BLaER1 treated with 17β-estradiol and CSF1 and Interleukin-3, amounts not matched to agents 10 nM and 100 nM (cell line): ENCODE measurements at regions not wholly inside any gene's neighbourhood (a gene's known extent, or its start where the extent isn't known, plus 50 kb on each side); places are given as distances from the start of the nearest gene placed in this dataset.

Source experiments
- H3K27ac ChIP-seq, 11 experiments: shearing (Covaris generic); formaldehyde crosslinking; 2 replicates each; pipeline ENCODE4 v1.8.1; 2022
- H3K27me3 ChIP-seq, 11 experiments: shearing (Covaris generic); formaldehyde crosslinking; 2 replicates each; pipeline ENCODE4 v1.8.1; 2022
- H3K36me3 ChIP-seq, 11 experiments: shearing (Covaris generic); formaldehyde crosslinking; 2 replicates each; pipeline ENCODE4 v1.8.1; 2022
- H3K4me1 ChIP-seq, 10 experiments: shearing (Covaris generic); formaldehyde crosslinking; 2 replicates each; pipeline ENCODE4 v1.8.1; 2022
- H3K4me2 ChIP-seq, 11 experiments: shearing (Covaris generic); formaldehyde crosslinking; 2 replicates each; pipeline ENCODE4 v1.8.1; 2022
- H3K4me3 ChIP-seq, 10 experiments: shearing (Covaris generic); formaldehyde crosslinking; 2 replicates each; pipeline ENCODE4 v1.8.1; 2022
- H3K9ac ChIP-seq, 11 experiments: shearing (Covaris generic); formaldehyde crosslinking; 2 replicates each; pipeline ENCODE4 v1.8.1; 2022
- H3K9me3 ChIP-seq, 11 experiments: shearing (Covaris generic); formaldehyde crosslinking; replicated peaks in 1 of 11; 2 replicates each; pipeline ENCODE4 v1.8.1; 2022
- H4K20me1 ChIP-seq, 11 experiments: shearing (Covaris generic); formaldehyde crosslinking; 2 replicates each; pipeline ENCODE4 v1.8.1; 2022
- Cebpa-rat ChIP-seq, 11 experiments: shearing (Covaris generic); IDR thresholded peaks; 2 replicates each; pipeline ENCODE4 v1.8.1; 2022

- no peak overlapping the region for H3K9ac ChIP-seq
- H3K9me3 ChIP-seq = peaks cover 0 to 6% (median 0%) of the 10 kb centered on the region in 11 experiments; a peak in 10 of 22 replicates
- H3K27me3 ChIP-seq = peaks cover 89 to 100% (median 98%) of the 10 kb centered on the region in 11 experiments
- H4K20me1 ChIP-seq = no peaks in the 10 kb centered on the region
- no peaks in the 10 kb centered on the region for H3K36me3 ChIP-seq
- H3K4me3 ChIP-seq = no peak overlapping the region
- no peak overlapping the region for H3K4me2 ChIP-seq
- no peaks in the 10 kb centered on the region for H3K4me1 ChIP-seq
- H3K27ac ChIP-seq = no peak overlapping the region
- TF ChIP-seq Cebpa-rat (IDR thresholded peaks at IDR 0.05) = no peak
Observed at GRCh38 chrX:25536307-25536970, 520.7 kb upstream of the ARX start.

DNA sequence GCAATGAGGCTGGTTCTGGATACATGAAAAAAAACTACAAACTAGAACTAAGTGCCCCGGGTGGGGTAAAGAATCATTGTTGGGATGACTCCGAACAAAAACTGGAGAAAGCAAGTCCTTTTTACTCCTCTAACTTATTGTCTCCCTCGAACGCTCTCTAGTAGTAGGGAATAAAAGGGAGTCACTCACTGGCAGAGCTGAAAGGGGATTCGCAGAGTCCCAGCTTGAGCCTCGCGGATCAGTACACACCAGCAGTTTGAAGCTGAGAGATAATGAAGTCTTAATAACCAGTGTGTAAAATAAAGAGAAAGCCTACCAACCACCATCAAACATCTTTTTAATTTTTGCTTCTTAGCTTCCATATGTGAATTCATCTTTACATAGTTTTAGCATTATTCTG is 521.9 kb upstream of the ARX start:
- Histone ChIP-seq H3K4me1 (no peaks in the 10 kb centered on the region), H3K9me3 (peaks cover 0 to 14% (median 6%) of the 10 kb centered on the region in 11 experiments; a peak in 10 of 22 replicates), H3K36me3 (no peaks in the 10 kb centered on the region), H3K27me3 (peaks cover 91 to 100% (median 98%) of the 10 kb centered on the region in 11 experiments), H3K4me2 (no peak overlapping the region), H3K4me3 (no peak overlapping the region), H3K27ac (no peak overlapping the region), H3K9ac (no peak overlapping the region), H4K20me1 (no peaks in the 10 kb centered on the region)
- TF ChIP-seq Cebpa-rat (IDR thresholded peaks at IDR 0.05) = no peak

- H4K20me1 ChIP-seq = no peaks in the 10 kb centered on the region
Observed at GRCh38 chrX:25544641-25545040, 528.9 kb upstream of the ARX start.

GRCh38 chrX:25548811-25549210 is 533.0 kb upstream of the ARX start:
- Histone ChIP-seq H3K27me3 (peaks cover 95 to 100% (median 100%) of the 10 kb centered on the region in 11 experiments), H3K4me3 (no peak overlapping the region), H3K4me1 (no peaks in the 10 kb centered on the region), H3K9ac (no peak overlapping the region), H3K4me2 (no peak overlapping the region), H3K27ac (no peak overlapping the region), H3K9me3 (no peaks in the 10 kb centered on the region), H3K36me3 (no peaks in the 10 kb centered on the region), H4K20me1 (no peaks in the 10 kb centered on the region)
- no peak for TF ChIP-seq Cebpa-rat (IDR thresholded peaks at IDR 0.05)

More at GRCh38 chrX:25544641-25545040, 528.9 kb upstream of the ARX start:
- no peaks in the 10 kb centered on the region for H3K36me3 ChIP-seq
- no peak overlapping the region for H3K9ac ChIP-seq
- no peak overlapping the region for H3K27ac ChIP-seq
- H3K4me3 ChIP-seq = no peak overlapping the region
- peaks cover 95 to 100% (median 100%) of the 10 kb centered on the region in 11 experiments for H3K27me3 ChIP-seq
- peaks cover 0 to 14% (median 6%) of the 10 kb centered on the region in 11 experiments; a peak in 10 of 22 replicates for H3K9me3 ChIP-seq
- TF ChIP-seq Cebpa-rat (IDR thresholded peaks at IDR 0.05) = no peak
- H3K4me2 ChIP-seq = no peak overlapping the region
- H3K4me1 ChIP-seq = no peaks in the 10 kb centered on the region

- H3K4me3 ChIP-seq = no peak overlapping the region
- no peak overlapping the region for H3K9ac ChIP-seq
- H3K9me3 ChIP-seq = no peaks in the 10 kb centered on the region
- H3K4me2 ChIP-seq = no peak overlapping the region
- no peaks in the 10 kb centered on the region for H4K20me1 ChIP-seq
- H3K4me1 ChIP-seq = no peaks in the 10 kb centered on the region
- H3K36me3 ChIP-seq = no peaks in the 10 kb centered on the region
- TF ChIP-seq Cebpa-rat (IDR thresholded peaks at IDR 0.05) = no peak
- no peak overlapping the region for H3K27ac ChIP-seq
- H3K27me3 ChIP-seq = peaks cover 98 to 100% (median 100%) of the 10 kb centered on the region in 11 experiments
Observed at GRCh38 chrX:25555521-25555920, 539.8 kb upstream of the ARX start.

- TF ChIP-seq Cebpa-rat (IDR thresholded peaks at IDR 0.05) = no peak
- Histone ChIP-seq H3K27me3 (peaks cover 90 to 100% (median 100%) of the 10 kb centered on the region in 11 experiments), H3K27ac (no peak overlapping the region), H3K9ac (no peak overlapping the region), H3K9me3 (no peaks in the 10 kb centered on the region), H3K36me3 (no peaks in the 10 kb centered on the region), H3K4me3 (no peak overlapping the region), H3K4me2 (no peak overlapping the region), H4K20me1 (no peaks in the 10 kb centered on the region; a peak in 1 of 22 replicates), H3K4me1 (no peaks in the 10 kb centered on the region)
Observed at GRCh38 chrX:25558137-25558536, 542.4 kb upstream of the ARX start.

DNA sequence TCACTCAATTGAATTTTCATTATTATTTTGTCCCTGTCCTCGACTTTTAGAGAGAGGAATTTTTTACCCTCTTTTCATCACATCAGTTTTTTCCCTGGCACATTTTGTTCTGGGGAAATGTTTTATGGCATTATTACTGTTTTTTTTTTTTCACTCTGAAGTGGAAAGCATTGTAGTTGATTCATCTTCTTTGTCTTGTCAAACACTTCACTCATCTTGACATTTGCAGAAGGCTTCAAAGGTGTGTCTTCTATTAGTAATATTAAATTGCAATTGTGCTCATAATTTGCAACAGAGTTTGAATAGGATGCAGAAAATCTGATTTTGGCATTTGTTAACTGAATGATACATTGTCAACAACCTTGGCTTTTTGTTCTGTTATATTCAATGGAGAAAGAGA is 545.4 kb upstream of the ARX start:
- TF ChIP-seq Cebpa-rat (IDR thresholded peaks at IDR 0.05) = no peak
- Histone ChIP-seq H3K9ac (no peak overlapping the region), H3K36me3 (no peaks in the 10 kb centered on the region), H3K9me3 (no peaks in the 10 kb centered on the region), H3K4me3 (no peak overlapping the region), H3K27ac (no peak overlapping the region), H3K4me1 (no peaks in the 10 kb centered on the region), H3K4me2 (no peak overlapping the region), H3K27me3 (peaks cover 62 to 96% (median 76%) of the 10 kb centered on the region in 11 experiments), H4K20me1 (no peaks in the 10 kb centered on the region; a peak in 1 of 22 replicates)

DNA sequence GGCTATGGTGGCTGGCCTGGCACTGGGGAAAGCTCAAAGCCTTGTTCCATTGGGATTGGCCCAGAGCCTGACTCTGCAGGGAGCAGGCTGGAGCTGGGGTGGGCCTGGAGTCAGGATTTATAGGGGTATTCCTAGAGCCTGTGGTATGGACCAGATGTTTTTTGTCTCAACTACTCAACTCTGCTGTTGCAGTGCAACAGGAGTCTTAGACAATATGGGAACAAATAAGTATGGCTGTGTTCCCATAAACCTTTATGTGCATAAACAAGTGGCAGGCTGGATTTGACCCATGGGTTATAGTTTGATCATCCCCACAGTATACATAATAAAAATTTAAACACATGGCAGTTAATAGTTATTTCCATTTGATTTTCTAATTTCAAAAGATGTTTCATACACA is 557.9 kb upstream of the ARX start:
- H4K20me1 ChIP-seq = no peaks in the 10 kb centered on the region

GRCh38 chrX:25596921-25597320 is 541.2 kb upstream of the MAGEB18 start:
- H3K4me2 ChIP-seq = no peak overlapping the region
- H3K36me3 ChIP-seq = no peaks in the 10 kb centered on the region
- TF ChIP-seq Cebpa-rat (IDR thresholded peaks at IDR 0.05) = no peak
- H4K20me1 ChIP-seq = no peaks in the 10 kb centered on the region; a peak in 3 of 22 replicates
- H3K27ac ChIP-seq = no peak overlapping the region
- H3K4me3 ChIP-seq = no peak overlapping the region
- peaks cover 0 to 3% (median 0%) of the 10 kb centered on the region in 11 experiments; a peak in 1 of 22 replicates for H3K9me3 ChIP-seq
- H3K4me1 ChIP-seq = no peaks in the 10 kb centered on the region
- H3K27me3 ChIP-seq = peaks cover 87 to 100% (median 98%) of the 10 kb centered on the region in 11 experiments
- no peak overlapping the region for H3K9ac ChIP-seq

More for the DNA sequence above, 557.9 kb upstream of the ARX start:
- Histone ChIP-seq H3K9me3 (no peaks in the 10 kb centered on the region), H3K27ac (no peak overlapping the region), H3K4me3 (no peak overlapping the region), H3K27me3 (peaks cover 69 to 100% (median 98%) of the 10 kb centered on the region in 11 experiments), H3K4me1 (no peaks in the 10 kb centered on the region), H3K36me3 (no peaks in the 10 kb centered on the region), H3K4me2 (no peak overlapping the region), H3K9ac (no peak overlapping the region)
- no peak for TF ChIP-seq Cebpa-rat (IDR thresholded peaks at IDR 0.05)

- H3K27me3 ChIP-seq = peaks cover 91 to 100% (median 100%) of the 10 kb centered on the region in 11 experiments
- no peak for TF ChIP-seq Cebpa-rat (IDR thresholded peaks at IDR 0.05)
- H3K9me3 ChIP-seq = peaks cover 0 to 7% (median 0%) of the 10 kb centered on the region in 11 experiments; a peak in 1 of 22 replicates
- no peaks in the 10 kb centered on the region; a peak in 3 of 22 replicates for H4K20me1 ChIP-seq
- no peak overlapping the region for H3K27ac ChIP-seq
- no peak overlapping the region for H3K9ac ChIP-seq
- no peaks in the 10 kb centered on the region for H3K4me1 ChIP-seq
- no peak overlapping the region for H3K4me3 ChIP-seq
- H3K4me2 ChIP-seq = no peak overlapping the region
- H3K36me3 ChIP-seq = no peaks in the 10 kb centered on the region
Observed at GRCh38 chrX:25597551-25597950, 540.6 kb upstream of the MAGEB18 start.
